Keratinocyte (primary cell): ENCODE measurements at regions not wholly inside any gene's neighbourhood (a gene's known extent, or its start where the extent isn't known, plus 50 kb on each side); places are given as distances from the start of the nearest gene placed in this dataset.

Source experiments
- DNase-seq: peaks from one replicate; pipeline ENCODE4 v3.0.0-alpha.2; 2011; ENCODE audit warnings: low read depth, missing footprints, low spot score
- FAIRE-seq: peaks from 2 replicates; lab custom pipeline; 2011; peaks lifted over from hg19 to GRCh38; lab: Jason Lieb, UNC
- H2AFZ ChIP-seq: 2 replicates; pipeline ENCODE4 v1.6.0; 2012; ENCODE audit warnings: low read length, control low read depth, inconsistent platforms; ENCODE audit not compliant: control insufficient read depth
- H3K27ac ChIP-seq: 2 replicates; pipeline ENCODE4 v1.5.1; 2011; ENCODE audit warnings: low read length; ENCODE audit not compliant: control insufficient read depth, insufficient read depth
- H3K27me3 ChIP-seq: 3 replicates; pipeline ENCODE4 v1.6.0; 2011; ENCODE audit warnings: low read length; ENCODE audit not compliant: control insufficient read depth, insufficient read depth; ENCODE audit errors: extremely low read depth
- H3K36me3 ChIP-seq, 2 experiments: 2 replicates in 1 of 2; 3 replicates in 1 of 2; pipeline ENCODE4 v1.5.1; 2011; ENCODE audit warnings: low read length in 2 of 2, mild to moderate bottlenecking in 1 of 2; ENCODE audit not compliant: control insufficient read depth in 2 of 2, insufficient read depth in 2 of 2; ENCODE audit errors: extremely low read depth in 1 of 2
- H3K4me1 ChIP-seq: 3 replicates; pipeline ENCODE4 v1.5.1; 2011; ENCODE audit warnings: low read length; ENCODE audit not compliant: control insufficient read depth, insufficient read depth; ENCODE audit errors: extremely low read depth
- H3K4me2 ChIP-seq: 3 replicates; pipeline ENCODE4 v1.6.0; 2011; ENCODE audit warnings: low read depth, low read length; ENCODE audit not compliant: control insufficient read depth, insufficient read depth; ENCODE audit errors: extremely low read depth
- H3K4me3 ChIP-seq, 3 experiments: fragments of 200-600 bp in 1 of 3; sonication (generic) in 1 of 3; 2 replicates in 2 of 3; 3 replicates in 1 of 3; pipeline ENCODE4 v1.5.1; 2011 to 2016; ENCODE audit warnings: low read length in 3 of 3, mild to moderate bottlenecking in 3 of 3, control low read depth in 2 of 3, inconsistent platforms in 1 of 3, low read depth in 1 of 3, mixed read lengths in 1 of 3, mixed run types in 1 of 3, moderate library complexity in 1 of 3; ENCODE audit not compliant: control insufficient read depth in 2 of 3, insufficient read depth in 2 of 3; ENCODE audit errors: extremely low read depth in 1 of 3
- H3K79me2 ChIP-seq: 2 replicates; pipeline ENCODE4 v1.6.0; 2012; ENCODE audit warnings: low read length; ENCODE audit not compliant: control insufficient read depth, insufficient read depth
- H3K9ac ChIP-seq: 3 replicates; pipeline ENCODE4 v1.6.0; 2011; ENCODE audit warnings: low read length; ENCODE audit not compliant: control insufficient read depth, insufficient read depth; ENCODE audit errors: extremely low read depth
- H3K9me1 ChIP-seq: 3 replicates; pipeline ENCODE4 v1.6.0; 2011; ENCODE audit warnings: low read length; ENCODE audit not compliant: control insufficient read depth, insufficient read depth; ENCODE audit errors: extremely low read depth
- H3K9me3 ChIP-seq: 2 replicates; pipeline ENCODE4 v1.5.1; 2012; ENCODE audit warnings: low read depth, low read length; ENCODE audit not compliant: control insufficient read depth
- H4K20me1 ChIP-seq: 3 replicates; pipeline ENCODE4 v1.6.0; 2011; ENCODE audit warnings: low read length; ENCODE audit not compliant: control insufficient read depth, insufficient read depth; ENCODE audit errors: extremely low read depth
- EZH2 ChIP-seq: IDR thresholded peaks from one replicate; pipeline ENCODE4 v1.6.1; 2012; ENCODE audit warnings: inconsistent platforms, mild to moderate bottlenecking, low read length, moderate library complexity
- dilution Hi-C: fragments of 300-500 bp; cut with MboI; formaldehyde crosslinking; loops from one replicate; pipeline ENCODE4 v1.7.0; 2020; ENCODE audit warnings: low sequenced_read_pairs; ENCODE audit not compliant: extremely low pct_ligation_motif_present
- TF ChIP-seq, protein P1 (sequence below), 3 experiments: IDR thresholded peaks in 1 of 3; conservative IDR thresholded peaks in 1 of 3; optimal IDR thresholded peaks in 1 of 3; 2 replicates in 2 of 3; 3 replicates in 1 of 3; pipeline versions ENCODE3 to v1.5.1; 2011; ENCODE audit warnings: low read length in 3 of 3, mild to moderate bottlenecking in 3 of 3, moderate library complexity in 2 of 3, control low read depth in 1 of 3, inconsistent platforms in 1 of 3; ENCODE audit not compliant: insufficient read depth in 2 of 3; ENCODE audit errors: extremely low read depth in 1 of 3

GRCh38 chr2:8477552-8478470, 204.0 kb upstream of the ID2 start:
- no peaks in the 10 kb centered on the region for H3K9me3 ChIP-seq
- no peaks in the 10 kb centered on the region for H3K79me2 ChIP-seq
- TF ChIP-seq, protein P1, sequence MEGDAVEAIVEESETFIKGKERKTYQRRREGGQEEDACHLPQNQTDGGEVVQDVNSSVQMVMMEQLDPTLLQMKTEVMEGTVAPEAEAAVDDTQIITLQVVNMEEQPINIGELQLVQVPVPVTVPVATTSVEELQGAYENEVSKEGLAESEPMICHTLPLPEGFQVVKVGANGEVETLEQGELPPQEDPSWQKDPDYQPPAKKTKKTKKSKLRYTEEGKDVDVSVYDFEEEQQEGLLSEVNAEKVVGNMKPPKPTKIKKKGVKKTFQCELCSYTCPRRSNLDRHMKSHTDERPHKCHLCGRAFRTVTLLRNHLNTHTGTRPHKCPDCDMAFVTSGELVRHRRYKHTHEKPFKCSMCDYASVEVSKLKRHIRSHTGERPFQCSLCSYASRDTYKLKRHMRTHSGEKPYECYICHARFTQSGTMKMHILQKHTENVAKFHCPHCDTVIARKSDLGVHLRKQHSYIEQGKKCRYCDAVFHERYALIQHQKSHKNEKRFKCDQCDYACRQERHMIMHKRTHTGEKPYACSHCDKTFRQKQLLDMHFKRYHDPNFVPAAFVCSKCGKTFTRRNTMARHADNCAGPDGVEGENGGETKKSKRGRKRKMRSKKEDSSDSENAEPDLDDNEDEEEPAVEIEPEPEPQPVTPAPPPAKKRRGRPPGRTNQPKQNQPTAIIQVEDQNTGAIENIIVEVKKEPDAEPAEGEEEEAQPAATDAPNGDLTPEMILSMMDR (optimal IDR thresholded peaks at IDR 0.05 in 1 of 3, IDR thresholded peaks at IDR 0.05 in 1 of 3, conservative IDR thresholded peaks at IDR 0.05 in 1 of 3; ENCODE audit: extremely low read depth in 1 of 3, insufficient read depth in 2 of 3, low read length in 3 of 3): no peak
- TF ChIP-seq EZH2: no peak
- no peaks in the 10 kb centered on the region for H3K4me1 ChIP-seq
- no peak overlapping the region for H3K9ac ChIP-seq
- no peak overlapping the region for H3K4me3 ChIP-seq
- H4K20me1 ChIP-seq: no peaks in the 10 kb centered on the region
- DNase-seq (no peak), FAIRE-seq (no peak)
- no peaks in the 10 kb centered on the region for H3K9me1 ChIP-seq
- no peak overlapping the region for H3K4me2 ChIP-seq
- no peak overlapping the region for H2AFZ ChIP-seq
- dilution Hi-C loops: no loop called here
- no peaks in the 10 kb centered on the region for H3K27me3 ChIP-seq
- H3K36me3 ChIP-seq: no peaks in the 10 kb centered on the region
- H3K27ac ChIP-seq: no peak overlapping the region

DNA sequence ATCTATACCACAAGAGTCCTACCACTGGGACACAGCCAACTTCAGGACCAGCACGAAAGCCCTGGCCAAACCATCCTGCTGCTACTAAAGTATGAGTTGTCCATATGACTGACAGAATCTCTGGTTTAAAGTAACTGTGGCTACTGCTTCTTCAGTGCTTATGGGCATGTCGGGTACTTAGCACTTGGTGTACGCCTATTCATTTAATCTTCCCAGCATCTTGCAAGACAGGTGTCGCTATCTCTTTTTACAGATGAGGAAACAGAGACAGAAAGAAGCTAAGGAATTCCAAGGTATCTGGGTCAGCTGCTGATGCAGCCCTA, 203.4 kb upstream of the ID2 start:
- TF ChIP-seq EZH2: no peak
- TF ChIP-seq, protein P1 (optimal IDR thresholded peaks at IDR 0.05 in 1 of 3, IDR thresholded peaks at IDR 0.05 in 1 of 3, conservative IDR thresholded peaks at IDR 0.05 in 1 of 3; ENCODE audit: extremely low read depth in 1 of 3, insufficient read depth in 2 of 3, low read length in 3 of 3): no peak
- Histone ChIP-seq H3K27ac (no peak overlapping the region), H3K9ac (no peak overlapping the region), H3K36me3 (no peaks in the 10 kb centered on the region), H3K9me1 (no peaks in the 10 kb centered on the region), H3K79me2 (no peaks in the 10 kb centered on the region), H3K4me1 (no peaks in the 10 kb centered on the region), H3K4me2 (no peak overlapping the region), H4K20me1 (no peaks in the 10 kb centered on the region), H3K27me3 (no peaks in the 10 kb centered on the region), H3K9me3 (no peaks in the 10 kb centered on the region), H2AFZ (no peak overlapping the region), H3K4me3 (no peak overlapping the region)
- FAIRE-seq (no peak), DNase-seq (no peak)
- dilution Hi-C loops: no loop called here
